HG02759 (cell line): ENCODE measurements at regions not wholly inside any gene's neighbourhood (a gene's known extent, or its start where the extent isn't known, plus 50 kb on each side); places are given as distances from the start of the nearest gene placed in this dataset.

Experiments
- ATAC-seq: cut with Tn5 transposase; IDR thresholded peaks from one replicate; pipeline ENCODE4 v1.9.1; 2021; ENCODE audit warnings: mild to moderate bottlenecking, moderate library complexity; ENCODE audit not compliant: unreplicated experiment

DNA sequence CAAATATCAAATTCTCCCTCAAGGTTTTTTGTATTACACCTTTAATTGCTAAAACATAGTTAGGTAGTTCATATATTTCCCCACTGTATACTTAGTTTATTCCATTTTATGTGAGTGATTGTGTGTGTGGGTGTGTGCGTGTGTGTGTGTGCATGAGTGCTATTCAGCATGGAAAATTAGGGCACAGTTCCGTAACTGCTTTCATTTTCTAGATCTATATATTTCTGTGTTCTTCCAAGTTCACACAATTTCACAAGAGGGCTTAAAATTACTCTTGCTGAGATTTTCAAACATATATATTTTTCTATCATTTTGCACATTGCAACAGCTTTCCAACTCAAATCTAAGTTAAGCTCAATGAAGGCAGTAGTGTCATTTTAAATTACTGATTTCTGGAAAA lies 782.9 kb upstream of the SOX9 start:
- no peak for ATAC-seq

DNA sequence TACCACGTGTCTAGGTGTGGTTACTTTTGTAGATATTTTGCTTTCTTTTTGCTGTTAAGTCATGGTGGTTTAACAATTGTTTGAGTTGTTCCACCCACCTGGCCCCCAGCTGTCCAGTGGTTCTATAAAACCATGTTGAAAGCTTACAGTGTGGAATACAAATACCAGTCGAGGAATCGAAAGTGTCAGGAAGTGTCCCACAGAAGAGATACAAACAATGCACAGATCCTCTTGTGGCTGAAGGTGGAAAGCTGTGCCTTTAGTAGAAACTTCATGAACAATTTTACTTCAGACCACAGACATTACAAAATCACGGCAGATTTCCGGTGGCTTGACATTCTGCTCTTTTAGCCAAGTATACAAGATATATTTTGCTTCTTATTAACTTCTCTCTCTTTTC lies 782.4 kb upstream of the SOX9 start:
- ATAC-seq, result no peak

DNA sequence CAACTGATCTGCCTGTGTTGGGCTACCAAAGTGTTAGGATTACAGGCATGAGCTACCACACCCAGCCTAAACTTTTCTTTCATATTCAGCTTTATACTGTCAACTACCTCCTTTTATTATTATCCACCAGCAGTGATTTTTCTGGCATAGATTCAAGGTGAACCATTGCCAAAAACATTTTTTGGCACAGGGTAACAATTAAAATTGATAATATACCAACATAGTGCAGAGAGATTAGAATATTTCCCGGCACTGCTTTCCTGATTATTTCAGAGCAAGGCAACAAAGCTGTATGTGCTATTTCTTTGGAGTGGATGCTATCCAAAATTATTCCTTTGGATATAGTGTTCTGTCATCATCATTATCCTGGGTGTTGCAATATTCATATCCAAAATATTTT lies 781.6 kb upstream of the SOX9 start:
- no peak for ATAC-seq

DNA sequence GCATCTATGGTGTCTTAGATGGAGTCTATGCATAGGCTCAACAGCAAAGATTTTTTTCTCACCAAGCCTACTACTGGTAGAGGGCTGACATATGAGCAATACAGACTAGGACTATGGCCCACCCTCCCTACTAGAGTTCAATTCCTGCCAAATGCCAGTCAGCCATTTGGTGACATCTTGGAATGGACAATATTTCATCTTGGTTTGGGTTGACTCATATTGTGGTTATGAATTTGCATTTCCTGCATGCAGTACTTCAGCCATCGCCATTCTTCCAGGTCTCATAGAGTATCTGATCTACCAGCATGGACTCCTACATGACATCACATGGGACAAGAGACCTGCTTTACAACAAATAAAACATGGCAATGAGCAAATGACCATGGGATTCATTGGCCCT lies 778.1 kb upstream of the SOX9 start:
- no peak for ATAC-seq

DNA sequence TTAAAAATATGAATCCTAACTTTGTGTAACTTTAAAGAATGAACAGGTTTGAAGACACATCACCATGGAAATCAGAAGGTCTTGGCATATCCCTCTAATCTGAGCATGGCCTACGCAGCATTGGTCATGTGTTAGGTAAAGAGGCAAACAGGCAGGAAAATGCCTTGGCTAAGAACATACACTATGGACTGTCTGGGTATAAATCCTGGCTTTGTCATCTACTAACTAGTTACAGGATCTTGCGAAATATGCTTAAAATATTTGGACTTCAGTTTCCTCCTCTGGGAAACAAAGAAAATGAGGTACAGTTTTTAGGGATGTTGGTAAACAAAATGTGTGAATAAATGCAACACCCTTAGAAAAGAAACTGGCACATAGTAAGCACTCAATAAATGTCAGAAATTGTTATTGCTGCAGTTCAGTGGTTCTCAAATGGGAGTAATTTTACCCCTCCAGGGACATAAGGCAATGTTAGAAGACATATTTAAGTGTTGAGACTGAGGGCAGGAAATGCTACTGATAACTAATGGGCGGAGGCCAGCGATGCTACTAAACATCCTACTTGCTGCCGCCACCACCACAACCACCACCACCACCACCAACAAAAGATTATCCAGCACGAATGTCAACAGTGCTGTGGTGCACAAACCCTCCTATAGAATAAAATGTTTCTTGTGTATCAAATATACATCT lies 770.8 kb upstream of the SOX9 start:
- ATAC-seq, result no peak

DNA sequence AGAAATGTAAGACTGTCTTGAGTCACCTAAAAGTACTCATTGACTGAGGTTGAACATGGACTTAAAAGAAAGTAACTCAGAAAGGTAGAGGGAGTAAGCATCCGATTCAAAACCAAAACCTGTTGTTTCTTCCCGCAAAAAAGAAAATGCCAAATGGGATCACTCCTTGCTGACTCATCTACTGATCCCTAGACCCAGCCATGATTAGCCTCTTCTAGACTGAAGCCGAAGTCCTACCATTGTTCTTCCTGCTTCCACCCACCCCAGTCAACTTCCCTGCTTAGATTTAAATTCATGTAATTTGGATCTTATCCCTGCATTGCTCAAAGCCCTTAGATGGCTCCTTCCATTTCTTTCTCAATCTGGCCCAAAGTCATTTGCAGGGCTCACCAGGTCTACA lies 760.5 kb upstream of the SOX9 start:
- ATAC-seq, result no peak

DNA sequence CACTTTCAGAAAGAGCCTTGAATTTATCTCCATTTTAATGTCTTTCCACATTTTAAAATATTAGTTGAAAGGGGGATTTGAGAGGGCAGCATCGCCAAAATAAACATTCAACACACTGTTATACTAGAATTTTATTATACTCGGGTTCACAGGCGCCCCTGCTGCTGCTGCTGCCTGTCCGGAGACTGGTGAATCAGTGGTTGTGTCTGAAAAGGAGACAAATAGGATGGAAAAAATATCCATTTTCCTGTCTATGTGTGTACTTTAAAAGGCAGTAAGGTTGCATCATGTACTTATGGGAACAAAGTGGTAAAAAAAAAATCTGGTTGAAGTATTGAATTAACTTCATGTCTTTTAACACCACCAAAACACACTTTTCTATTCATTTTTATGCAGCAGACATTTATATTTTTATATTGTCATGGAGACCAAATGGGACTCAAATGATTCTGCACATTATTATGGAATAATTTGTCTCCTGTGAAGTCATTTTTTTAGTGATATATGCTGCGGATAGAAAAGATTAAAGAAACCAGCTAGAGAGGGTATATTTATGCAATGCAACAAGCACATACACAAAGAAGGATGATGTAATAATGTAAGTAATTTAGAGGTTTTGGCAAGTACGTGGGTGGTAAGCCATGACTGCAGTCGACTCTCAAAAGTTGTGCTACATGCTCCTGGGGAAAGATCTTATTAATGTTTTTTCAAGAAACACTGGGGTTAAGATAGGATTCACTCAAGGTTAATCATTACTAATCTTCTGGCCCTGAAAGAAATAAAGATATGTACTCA lies 759.0 kb upstream of the SOX9 start:
- no peak for ATAC-seq

DNA sequence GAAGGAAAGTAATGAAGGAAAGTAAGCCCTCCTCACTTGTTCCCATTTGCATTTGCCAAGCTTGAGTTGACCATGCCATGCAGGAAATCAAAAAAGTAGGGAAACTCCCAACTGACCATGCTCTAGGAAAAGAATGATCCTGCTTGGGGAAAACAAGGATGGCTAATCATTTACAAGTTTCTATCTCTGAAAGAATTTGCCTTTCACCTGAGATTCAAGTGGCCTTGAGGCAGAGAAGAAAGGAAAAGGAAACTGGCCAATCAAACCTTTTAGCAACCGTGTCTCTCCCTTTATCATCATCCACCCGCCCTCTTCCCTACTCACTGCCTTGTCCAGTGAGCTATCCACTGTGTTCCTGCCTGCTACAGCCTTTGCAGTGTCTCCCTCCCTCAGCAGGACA lies 757.2 kb upstream of the SOX9 start:
- no peak for ATAC-seq

DNA sequence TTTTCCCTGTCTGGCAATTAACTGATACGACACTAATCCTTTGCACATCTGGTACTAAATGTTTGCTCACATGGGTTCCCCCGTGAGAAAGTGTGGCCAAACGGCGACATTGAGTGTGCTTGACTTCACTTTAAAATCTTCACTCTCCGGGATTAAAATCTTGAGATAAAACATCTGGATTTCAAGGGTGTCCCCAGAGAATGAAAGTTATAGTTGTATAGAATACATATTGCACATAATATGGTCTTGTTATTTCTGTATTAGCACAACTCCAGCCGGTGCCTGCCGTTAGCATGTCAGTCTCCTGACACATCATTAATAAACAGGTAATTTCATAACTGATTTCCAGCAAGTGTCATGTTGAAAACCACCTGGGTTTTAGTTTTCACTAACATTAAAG lies 749.0 kb upstream of the SOX9 start:
- ATAC-seq, result no peak

DNA sequence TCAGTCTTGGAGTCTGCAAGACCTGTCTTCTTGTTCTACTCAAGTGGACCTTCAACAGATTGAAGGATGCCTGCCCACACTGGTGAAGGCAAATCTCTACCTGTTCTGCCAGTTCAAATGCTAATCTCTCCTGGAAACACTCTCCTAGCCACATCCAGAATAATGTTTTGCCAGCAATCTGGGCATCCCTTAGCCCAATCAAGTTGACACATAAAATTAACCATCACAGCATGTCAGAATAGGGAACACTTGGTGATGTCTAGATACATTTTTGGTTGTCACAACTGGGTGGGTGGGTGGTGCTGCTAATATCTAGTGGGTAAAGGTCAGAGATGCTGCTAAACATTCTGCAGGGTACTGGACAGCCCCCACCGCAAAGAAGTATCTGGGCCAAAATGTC lies 744.9 kb upstream of the SOX9 start:
- ATAC-seq, result no peak

DNA sequence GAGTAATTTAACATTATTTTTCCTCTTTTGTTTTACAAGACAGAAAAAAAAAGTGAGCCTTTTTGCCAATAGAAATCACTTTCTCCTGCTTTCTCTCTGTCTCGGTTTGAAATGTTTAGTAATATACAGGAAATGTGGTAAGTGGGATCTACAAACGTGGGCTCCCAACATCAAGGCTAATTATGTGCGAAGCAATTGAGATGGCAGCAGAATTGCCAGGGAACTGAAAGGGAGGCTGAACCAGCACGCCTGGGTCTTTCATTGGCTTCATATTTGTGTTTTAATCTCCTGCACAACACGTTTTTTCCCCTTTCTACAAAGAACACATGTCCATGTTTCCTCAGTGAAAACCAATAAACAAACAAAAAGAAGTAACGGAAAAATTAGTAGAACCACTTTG lies 743.9 kb upstream of the SOX9 start:
- ATAC-seq, result no peak

DNA sequence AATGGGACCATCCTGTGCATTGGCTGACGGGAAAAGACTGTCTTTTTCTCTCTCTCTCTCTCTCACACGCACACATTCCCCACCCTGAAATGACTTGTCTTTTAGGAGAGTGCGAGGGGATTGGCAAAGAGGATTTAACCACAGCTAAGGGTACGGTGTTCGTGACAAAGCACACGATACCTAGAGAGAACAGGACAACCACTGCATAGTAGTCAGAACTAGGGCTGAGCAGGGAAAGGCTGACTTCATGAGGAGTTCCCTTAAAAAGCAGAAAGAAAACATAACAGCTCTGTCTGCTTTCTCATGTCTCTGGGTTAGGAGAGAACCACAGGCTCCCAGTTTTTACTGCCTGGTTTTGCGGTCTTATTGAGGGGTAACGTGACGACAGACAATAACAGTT lies 742.8 kb upstream of the SOX9 start:
- no peak for ATAC-seq

DNA sequence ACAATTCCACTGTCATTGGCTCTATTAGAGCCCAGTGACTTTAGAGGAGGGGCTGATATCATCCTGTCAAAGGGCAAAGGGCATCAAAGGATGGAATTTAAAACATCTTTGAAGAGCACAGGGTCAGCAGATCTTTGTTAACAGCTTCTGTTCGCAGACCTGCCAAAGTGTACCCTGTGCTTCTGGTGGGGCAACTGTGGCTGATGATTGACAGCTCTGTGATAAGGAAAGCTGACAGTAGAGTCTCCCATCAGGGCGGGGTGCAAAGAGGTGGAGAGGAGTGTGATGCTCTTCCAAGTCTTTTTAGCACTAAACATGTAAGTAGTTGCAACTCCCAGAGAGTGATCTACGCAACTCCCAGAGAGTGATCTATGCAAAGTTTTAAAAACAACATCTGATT lies 742.1 kb upstream of the SOX9 start:
- no peak for ATAC-seq

DNA sequence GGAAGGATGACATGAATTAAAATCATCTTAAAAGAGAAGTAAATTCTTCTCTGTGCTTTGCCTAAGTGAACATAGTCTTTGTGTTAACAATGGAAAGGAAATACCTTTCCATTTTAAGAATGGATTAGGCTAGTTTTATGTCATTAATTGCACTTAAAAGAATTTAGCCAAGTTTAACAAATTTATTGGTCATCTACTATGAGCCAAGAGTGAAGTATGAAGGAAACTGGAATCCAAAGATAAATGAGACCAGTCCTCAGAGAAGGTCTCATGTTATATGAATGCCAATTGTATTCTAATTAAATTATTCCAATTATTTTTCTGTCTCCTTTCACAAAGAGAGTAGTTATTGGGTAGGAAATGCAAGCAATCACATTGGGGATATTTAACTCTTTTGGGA lies 741.3 kb upstream of the SOX9 start:
- no peak for ATAC-seq

DNA sequence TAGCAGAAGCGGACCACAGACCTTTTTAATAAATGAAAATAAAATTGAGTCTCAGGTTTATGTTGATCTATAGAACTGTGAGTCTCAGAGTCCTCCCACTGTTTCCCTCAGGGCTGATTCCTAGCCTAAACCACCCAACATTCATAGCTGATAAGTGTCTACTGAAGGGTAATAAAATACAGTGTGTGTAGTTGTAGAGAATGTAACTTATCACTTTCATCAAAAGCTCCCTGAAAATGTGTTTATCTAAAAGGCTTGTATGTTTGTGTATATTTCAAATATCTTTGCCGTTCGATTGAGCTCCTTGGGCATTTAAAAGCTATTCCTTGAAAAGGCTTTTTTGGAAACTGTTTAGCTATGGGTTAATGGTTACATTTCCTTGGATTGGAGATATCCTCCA lies 740.3 kb upstream of the SOX9 start:
- no peak for ATAC-seq

DNA sequence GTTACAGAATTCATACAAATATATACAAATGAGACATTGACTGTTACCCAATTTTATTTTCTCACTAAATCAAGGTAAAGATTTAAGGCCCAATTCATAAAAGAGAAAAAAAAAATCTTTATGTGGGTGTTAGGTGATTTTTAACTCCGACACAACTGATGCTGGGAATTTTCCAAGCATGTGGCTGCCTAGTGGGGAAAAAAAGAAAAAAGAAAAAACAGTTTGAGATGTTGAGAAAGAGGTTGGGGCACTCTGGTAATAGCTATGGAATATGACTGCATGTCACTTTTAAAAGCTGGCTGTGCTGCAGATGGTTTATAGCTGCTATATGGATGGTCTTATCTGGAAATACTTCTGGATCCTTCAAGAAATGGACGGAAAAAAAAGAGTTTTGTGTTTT lies 739.9 kb upstream of the SOX9 start:
- no peak for ATAC-seq

DNA sequence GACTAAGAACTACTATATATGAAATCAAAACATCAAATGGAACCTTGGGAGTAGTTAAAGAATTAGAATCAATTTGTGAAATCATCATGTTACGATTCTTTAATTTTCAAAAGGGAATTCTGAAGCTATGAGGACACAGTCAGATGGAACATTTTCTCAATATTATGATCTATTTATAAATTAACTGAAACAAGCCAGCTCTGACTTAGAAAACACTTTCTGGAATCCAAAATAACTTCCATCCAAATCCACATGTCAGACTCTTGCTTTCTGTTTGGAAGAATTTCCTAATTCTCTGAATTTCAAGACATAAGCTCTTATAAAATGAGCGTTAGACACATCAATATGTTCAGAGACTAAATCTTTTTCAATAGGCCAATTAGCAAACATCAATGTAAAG lies 737.7 kb upstream of the SOX9 start:
- no peak for ATAC-seq

DNA sequence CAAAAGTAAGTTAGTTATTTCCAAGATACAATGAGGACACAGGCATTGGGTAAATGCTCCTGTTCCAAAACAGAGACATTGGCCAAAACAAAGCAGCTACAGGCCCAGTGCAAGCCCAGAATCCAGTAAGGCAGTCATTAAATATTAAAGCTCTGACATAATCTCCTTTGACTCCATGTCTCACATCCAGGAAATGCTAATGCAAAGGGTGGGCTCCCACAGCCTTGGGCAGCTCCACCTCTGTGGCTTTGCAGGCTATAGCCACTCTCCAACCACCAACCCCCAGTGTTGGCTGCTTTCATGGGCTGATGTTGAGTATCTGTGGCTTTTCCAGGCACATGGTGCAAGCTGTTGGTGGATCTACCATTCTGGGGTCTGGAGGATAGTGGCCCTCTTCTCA lies 733.4 kb upstream of the SOX9 start:
- no peak for ATAC-seq

DNA sequence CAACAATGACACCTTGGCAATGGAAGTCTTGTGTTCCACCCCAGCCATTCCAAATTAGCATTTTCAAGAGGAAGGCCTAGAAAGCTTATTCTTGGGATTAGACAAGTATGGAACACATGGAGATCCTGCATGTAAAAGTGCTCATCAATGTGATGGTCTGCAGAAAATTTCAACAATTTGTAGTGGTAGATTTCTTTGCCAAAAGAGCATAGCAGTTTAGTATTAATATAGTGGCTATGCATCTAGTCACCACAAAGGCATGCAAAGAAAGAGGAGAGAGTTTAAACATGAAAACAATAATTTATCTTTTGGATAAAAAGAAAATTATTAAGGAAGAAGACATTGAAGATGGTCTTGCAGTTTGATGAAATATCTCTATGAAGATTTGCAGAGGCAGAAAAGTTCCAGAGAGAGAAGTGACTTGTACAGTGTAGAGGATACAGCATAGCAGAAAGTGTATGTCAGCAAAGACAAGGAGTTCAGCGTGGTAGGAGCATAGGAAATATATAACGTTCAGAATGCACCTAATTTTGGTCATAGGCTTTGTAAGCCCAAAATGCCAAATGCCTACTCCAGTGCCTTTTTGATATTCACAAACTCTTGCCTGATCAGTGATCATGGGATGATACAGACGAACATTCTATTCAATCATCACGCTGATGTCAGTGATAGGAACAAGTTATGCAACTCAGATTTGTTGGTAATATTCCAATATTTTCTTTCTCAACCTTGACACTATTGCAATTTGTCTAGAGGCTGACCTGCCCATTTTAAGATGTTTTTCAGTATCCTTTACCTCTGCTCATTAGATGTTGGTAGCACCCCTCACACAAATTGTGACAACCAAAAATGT lies 727.9 kb upstream of the SOX9 start:
- ATAC-seq, result no peak

DNA sequence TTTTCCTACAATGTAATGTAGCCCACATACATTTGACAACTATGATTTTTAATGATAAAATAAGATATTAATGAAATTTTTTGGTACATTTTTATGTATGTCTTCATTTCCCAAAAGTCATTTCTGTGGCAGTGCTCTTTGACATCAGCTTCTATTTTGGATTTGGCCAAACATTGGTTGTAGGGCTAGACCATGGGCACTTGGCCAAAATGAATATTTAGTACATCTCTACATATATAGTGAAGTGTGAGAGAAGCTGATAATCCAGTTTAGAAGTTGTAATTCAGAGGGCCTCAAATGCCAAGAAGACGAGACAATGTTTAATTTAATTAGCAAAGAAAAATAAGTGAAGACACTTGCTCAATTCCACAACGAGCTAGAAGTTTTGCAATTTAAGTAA lies 724.9 kb upstream of the SOX9 start:
- ATAC-seq, result no peak

DNA sequence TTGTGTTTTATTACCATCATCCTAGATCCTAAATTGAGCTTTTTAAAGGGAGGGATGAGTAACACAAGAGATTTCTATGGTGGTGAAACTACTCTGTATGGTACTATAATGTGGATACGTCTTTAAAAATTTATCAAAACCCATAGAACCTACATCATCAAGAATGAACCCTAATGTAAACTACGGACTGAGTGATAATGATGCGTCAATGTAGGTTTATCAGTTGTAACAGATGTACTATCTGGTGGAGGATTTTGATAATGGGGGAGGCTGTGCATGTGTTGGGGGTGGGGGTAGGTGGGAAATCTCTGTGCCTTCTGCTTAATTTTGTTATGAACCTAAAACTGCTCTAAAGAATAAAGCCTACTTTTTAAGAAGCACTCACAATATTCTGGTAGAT lies 724.1 kb upstream of the SOX9 start:
- ATAC-seq, result no peak

DNA sequence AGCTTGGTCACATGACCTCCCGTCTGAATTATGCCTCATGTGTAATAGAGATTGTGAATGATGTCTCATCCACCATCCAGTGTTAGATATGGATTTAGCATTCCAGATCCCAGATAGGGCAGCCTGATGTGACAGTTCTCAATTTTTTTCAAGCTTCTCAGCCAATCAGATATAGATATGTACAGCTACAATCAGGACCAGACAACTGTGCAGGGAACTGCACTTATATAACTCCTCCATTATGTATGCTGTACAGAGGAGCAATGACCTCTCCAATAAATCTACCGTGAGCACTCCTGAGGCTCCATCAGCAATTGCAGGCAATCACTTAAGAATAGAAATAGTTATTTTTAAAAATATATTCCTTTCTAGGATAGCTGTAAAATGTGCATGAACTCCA lies 722.8 kb upstream of the SOX9 start:
- no peak for ATAC-seq
